Endothelial cell of umbilical vein (primary cell): ENCODE measurements at regions not wholly inside any gene's neighbourhood (a gene's known extent, or its start where the extent isn't known, plus 50 kb on each side); places are given as distances from the start of the nearest gene placed in this dataset.

Experiments
- BruUV-seq: library from RNA; stranded (reverse); fragments of 400-500 nt; replicated peaks from 2 replicates; lab custom pipeline; 2021; lab: Mats Ljungman, UMichigan
- CTCF ChIA-PET: fragments of 300-600, 350-600 bp; sonication (Branson Sonifier 250); formaldehyde crosslinking; loops from one replicate; lab custom pipeline; 2021; ENCODE audit warnings: antibody characterized with exemption, inconsistent platforms; lab: Charles Lee
- POLR2A ChIA-PET: fragments of 300-600, 350-600 bp; sonication (Branson Sonifier 250); formaldehyde crosslinking; loops from one replicate; lab custom pipeline; 2021; ENCODE audit warnings: antibody characterized with exemption, inconsistent platforms; lab: Charles Lee
- DNase-seq: peaks from one replicate; pipeline ENCODE4 v3.0.0-alpha.2; 2011; ENCODE audit warnings: low read depth, low spot score
- FAIRE-seq: peaks from 2 replicates; lab custom pipeline; 2011; peaks lifted over from hg19 to GRCh38; lab: Jason Lieb, UNC
- H2AFZ ChIP-seq: 2 replicates; pipeline ENCODE4 v1.6.0; 2012; ENCODE audit warnings: low read depth, low read length, control low read depth, inconsistent platforms
- H3K27ac ChIP-seq: 2 replicates; pipeline ENCODE4 v1.5.1; 2011; ENCODE audit warnings: low read depth, mild to moderate bottlenecking, control low read depth, low read length, moderate library complexity; ENCODE audit not compliant: insufficient read depth
- H3K27me3 ChIP-seq, 2 experiments: 2 replicates each; pipeline versions ENCODE4 v1.6.0 to v1.6.1; 2011; ENCODE audit warnings: low read length in 2 of 2, mixed read lengths in 1 of 2; ENCODE audit not compliant: control insufficient read depth in 2 of 2, insufficient read depth in 2 of 2
- H3K36me3 ChIP-seq, 2 experiments: 2 replicates in 1 of 2; 3 replicates in 1 of 2; pipeline ENCODE4 v1.5.1; 2011; ENCODE audit warnings: low read length in 2 of 2, mild to moderate bottlenecking in 1 of 2, moderate library complexity in 1 of 2; ENCODE audit not compliant: control insufficient read depth in 2 of 2, insufficient read depth in 2 of 2; ENCODE audit errors: extremely low read depth in 1 of 2
- H3K4me1 ChIP-seq: 3 replicates; pipeline ENCODE4 v1.5.1; 2011; ENCODE audit warnings: mild to moderate bottlenecking, low read length; ENCODE audit not compliant: control insufficient read depth, insufficient read depth; ENCODE audit errors: extremely low read depth
- H3K4me2 ChIP-seq: 2 replicates; pipeline ENCODE4 v1.6.1; 2011; ENCODE audit warnings: low read length, control low read depth, mixed read lengths; ENCODE audit not compliant: insufficient read depth
- H3K4me3 ChIP-seq, 3 experiments: fragments of 200-600 bp in 1 of 3; sonication (generic), shearing (Covaris generic) in 1 of 3; replicated peaks in 1 of 3; 2 replicates each; pipeline ENCODE4 v1.5.1; 2011 to 2016; ENCODE audit warnings: control low read depth in 3 of 3, low read length in 3 of 3, mild to moderate bottlenecking in 2 of 3, inconsistent platforms in 1 of 3, low read depth in 1 of 3, moderate library complexity in 1 of 3; ENCODE audit not compliant: insufficient read depth in 1 of 3
- H3K79me2 ChIP-seq: 2 replicates; pipeline ENCODE4 v1.6.0; 2012; ENCODE audit warnings: low read length, inconsistent platforms; ENCODE audit not compliant: control insufficient read depth, insufficient read depth
- H3K9ac ChIP-seq: replicated peaks from 2 replicates; pipeline ENCODE3; 2011; ENCODE audit warnings: low read length, control low read depth; ENCODE audit not compliant: insufficient read depth; ENCODE audit errors: extremely low read depth
- H3K9me1 ChIP-seq: replicated peaks from 3 replicates; pipeline ENCODE4 v1.6.0; 2011; ENCODE audit warnings: mild to moderate bottlenecking, low read length; ENCODE audit not compliant: control insufficient read depth, insufficient read depth; ENCODE audit errors: extremely low read depth
- H3K9me3 ChIP-seq: replicated peaks from 2 replicates; pipeline ENCODE4 v1.5.1; 2012; ENCODE audit warnings: low read length, inconsistent platforms; ENCODE audit not compliant: control insufficient read depth, insufficient read depth
- H4K20me1 ChIP-seq: replicated peaks from 2 replicates; pipeline ENCODE3; 2011; ENCODE audit warnings: mild to moderate bottlenecking, low read length; ENCODE audit not compliant: control insufficient read depth, insufficient read depth; ENCODE audit errors: extremely low read depth
- EZH2 ChIP-seq: IDR thresholded peaks from 2 replicates; pipeline ENCODE4 v1.6.1; 2012; ENCODE audit warnings: borderline replicate concordance, low read depth, mild to moderate bottlenecking, moderate library complexity, low read length, inconsistent platforms; ENCODE audit not compliant: severe bottlenecking
- FOS ChIP-seq: IDR thresholded peaks from 2 replicates; pipeline ENCODE4 v1.6.1; 2011; ENCODE audit warnings: mild to moderate bottlenecking, low read length, moderate library complexity, borderline replicate concordance; ENCODE audit not compliant: insufficient read depth
- GATA2 ChIP-seq: IDR thresholded peaks from 2 replicates; pipeline ENCODE4 v1.7.0; 2011; ENCODE audit warnings: low read depth, mild to moderate bottlenecking, moderate library complexity, mixed read lengths, low read length; ENCODE audit not compliant: insufficient read length, insufficient read depth
- JUN ChIP-seq: IDR thresholded peaks from 2 replicates; pipeline ENCODE4 v1.6.1; 2011; ENCODE audit warnings: borderline replicate concordance, low read depth; ENCODE audit not compliant: insufficient read length, insufficient read depth
- MYC ChIP-seq: IDR thresholded peaks from one replicate; pipeline ENCODE4 v1.6.1; 2011; ENCODE audit warnings: mild to moderate bottlenecking, low read depth, low read length
- POLR2A ChIP-seq: IDR thresholded peaks from 2 replicates; pipeline ENCODE4 v1.6.1; 2012; ENCODE audit warnings: low read depth, mild to moderate bottlenecking, control low read depth, low read length
- POLR2AphosphoS5 ChIP-seq: IDR thresholded peaks from 2 replicates; pipeline ENCODE4 v1.6.1; 2012; ENCODE audit warnings: low read depth, mild to moderate bottlenecking, control low read depth, low read length, moderate library complexity; ENCODE audit not compliant: insufficient read depth
- dilution Hi-C: fragments of 300-500 bp; cut with MboI; formaldehyde crosslinking; loops from one replicate; pipeline ENCODE4 v1.15.0; 2019; ENCODE audit warnings: low sequenced_read_pairs; ENCODE audit not compliant: extremely low pct_ligation_motif_present
- intact Hi-C: fragments of 100-400 bp; cut with micrococcal nuclease; formaldehyde crosslinking; loops from one replicate; pipeline ENCODE4 v1.10.0; 2022
- TF ChIP-seq, protein P1 (sequence below): IDR thresholded peaks from 2 replicates; pipeline ENCODE4 v1.6.1; 2011; ENCODE audit not compliant: insufficient read depth, insufficient read length
- TF ChIP-seq, protein P2 (sequence below), 2 donors: IDR thresholded peaks; 1 replicate in 1 of 2; 2 replicates in 1 of 2; pipeline ENCODE4 v1.5.1; 2011; ENCODE audit warnings: low read length in 2 of 2, mild to moderate bottlenecking in 2 of 2, moderate library complexity in 2 of 2, control low read depth in 1 of 2, inconsistent platforms in 1 of 2, low read depth in 1 of 2; ENCODE audit not compliant: insufficient read depth in 1 of 2; ENCODE audit errors: extremely low read depth in 1 of 2

DNA sequence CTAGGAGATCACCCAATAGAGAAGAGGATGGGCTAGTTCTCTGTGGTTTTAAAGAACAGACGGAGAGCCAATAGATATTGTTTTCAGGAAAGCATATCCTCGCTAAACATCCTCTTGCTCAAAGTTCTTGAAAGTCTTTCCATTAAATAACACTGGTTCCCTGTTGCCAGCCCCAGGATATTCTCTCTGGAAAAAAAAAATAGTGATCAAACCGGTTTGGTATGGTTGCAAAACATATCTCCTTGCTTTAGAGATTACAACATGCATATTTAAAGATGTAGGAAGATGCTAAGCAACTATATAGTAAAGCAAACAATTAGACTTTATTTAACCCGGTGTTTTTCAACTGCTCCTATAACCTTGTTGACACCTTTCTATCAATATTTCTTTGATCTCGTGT is 211.4 kb downstream of the CMPK2 start:
- TF ChIP-seq, protein P1, sequence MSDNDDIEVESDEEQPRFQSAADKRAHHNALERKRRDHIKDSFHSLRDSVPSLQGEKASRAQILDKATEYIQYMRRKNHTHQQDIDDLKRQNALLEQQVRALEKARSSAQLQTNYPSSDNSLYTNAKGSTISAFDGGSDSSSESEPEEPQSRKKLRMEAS, result no peak
- TF ChIP-seq POLR2A, result no peak
- no peak for TF ChIP-seq MYC
- TF ChIP-seq GATA2, result no peak
- TF ChIP-seq POLR2AphosphoS5, result no peak
- TF ChIP-seq, protein P2, sequence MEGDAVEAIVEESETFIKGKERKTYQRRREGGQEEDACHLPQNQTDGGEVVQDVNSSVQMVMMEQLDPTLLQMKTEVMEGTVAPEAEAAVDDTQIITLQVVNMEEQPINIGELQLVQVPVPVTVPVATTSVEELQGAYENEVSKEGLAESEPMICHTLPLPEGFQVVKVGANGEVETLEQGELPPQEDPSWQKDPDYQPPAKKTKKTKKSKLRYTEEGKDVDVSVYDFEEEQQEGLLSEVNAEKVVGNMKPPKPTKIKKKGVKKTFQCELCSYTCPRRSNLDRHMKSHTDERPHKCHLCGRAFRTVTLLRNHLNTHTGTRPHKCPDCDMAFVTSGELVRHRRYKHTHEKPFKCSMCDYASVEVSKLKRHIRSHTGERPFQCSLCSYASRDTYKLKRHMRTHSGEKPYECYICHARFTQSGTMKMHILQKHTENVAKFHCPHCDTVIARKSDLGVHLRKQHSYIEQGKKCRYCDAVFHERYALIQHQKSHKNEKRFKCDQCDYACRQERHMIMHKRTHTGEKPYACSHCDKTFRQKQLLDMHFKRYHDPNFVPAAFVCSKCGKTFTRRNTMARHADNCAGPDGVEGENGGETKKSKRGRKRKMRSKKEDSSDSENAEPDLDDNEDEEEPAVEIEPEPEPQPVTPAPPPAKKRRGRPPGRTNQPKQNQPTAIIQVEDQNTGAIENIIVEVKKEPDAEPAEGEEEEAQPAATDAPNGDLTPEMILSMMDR (IDR thresholded peaks at IDR 0.05; ENCODE audit: extremely low read depth in 1 of 2, insufficient read depth in 1 of 2, low read depth in 1 of 2, low read length in 2 of 2), result no peak
- no peak for TF ChIP-seq JUN
- no peak for TF ChIP-seq EZH2
- TF ChIP-seq FOS, result no peak
- no peaks in the 10 kb centered on the region for H3K27me3 ChIP-seq
- ChIA-PET POLR2A (no interaction called here), CTCF (no interaction called here)
- FAIRE-seq, result no peak
- no peaks in the 10 kb centered on the region for H3K9me1 ChIP-seq
- BruUV-seq, result no TSS peak
- DNase-seq, result no peak
- no peaks in the 10 kb centered on the region for H3K4me1 ChIP-seq
- intact Hi-C loops (no loop called here), dilution Hi-C loops (no loop called here)
- no peak overlapping the region for H3K9ac ChIP-seq
- H2AFZ ChIP-seq, result no peak overlapping the region
- no peaks in the 10 kb centered on the region for H3K36me3 ChIP-seq
- H4K20me1 ChIP-seq, result no peaks in the 10 kb centered on the region
- no peak overlapping the region for H3K27ac ChIP-seq
- no peak overlapping the region for H3K4me2 ChIP-seq
- no peak overlapping the region for H3K4me3 ChIP-seq
- H3K79me2 ChIP-seq, result no peaks in the 10 kb centered on the region
- peaks cover 2% of the 10 kb centered on the region for H3K9me3 ChIP-seq
